HEK293 (cell line): ENCODE measurements at regions not wholly inside any gene's neighbourhood (a gene's known extent, or its start where the extent isn't known, plus 50 kb on each side); places are given as distances from the start of the nearest gene placed in this dataset.

Experiments used
- CTCF ChIA-PET: fragments of 350-600 bp; formaldehyde crosslinking; extraction: SDS; loops from one replicate; lab custom pipeline; 2021; ENCODE audit warnings: antibody characterized with exemption; lab: Yijun Ruan, JAX
- POLR2A ChIA-PET: fragments of 300-600 bp; formaldehyde crosslinking; extraction: SDS; loops from one replicate; lab custom pipeline; 2020; ENCODE audit warnings: antibody characterized with exemption, inconsistent platforms; lab: Yijun Ruan, JAX
- H3K27ac ChIP-seq: fragments of 200-500 bp; sonication (Bioruptor generic); 2 replicates; pipeline ENCODE4 v1.5.1; 2014; ENCODE audit warnings: low read depth, low read length, control low read depth, inconsistent platforms; ENCODE audit errors: extremely low read depth
- H3K36me3 ChIP-seq, 2 experiments: fragments of 200-500 bp in 1 of 2; sonication (Bioruptor generic) in 1 of 2; 1 replicate in 1 of 2; 2 replicates in 1 of 2; pipeline ENCODE4 v1.5.1; 2014 to 2017; ENCODE audit warnings: inconsistent platforms in 2 of 2, low read length in 2 of 2; ENCODE audit not compliant: control insufficient read depth in 2 of 2, insufficient read depth in 1 of 2
- H3K4me1 ChIP-seq: fragments of 200-500 bp; sonication (Bioruptor generic); 2 replicates; pipeline ENCODE4 v1.5.1; 2014; ENCODE audit warnings: mild to moderate bottlenecking, low read length, inconsistent platforms; ENCODE audit not compliant: control insufficient read depth, insufficient read depth
- H3K4me3 ChIP-seq: 2 replicates; pipeline ENCODE4 v1.5.1; 2011; ENCODE audit warnings: low read depth, mild to moderate bottlenecking, control low read depth, low read length, moderate library complexity
- H3K9me3 ChIP-seq: fragments of 200-500 bp; sonication (Bioruptor generic); 2 replicates; pipeline ENCODE4 v1.5.1; 2014; ENCODE audit warnings: low read depth, low read length, inconsistent platforms; ENCODE audit not compliant: control insufficient read depth, insufficient read depth
- GLIS1 ChIP-seq: fragments of 450-650 bp; formaldehyde crosslinking; IDR thresholded peaks from 2 replicates; pipeline ENCODE4 v1.5.1; 2016; ENCODE audit warnings: missing biosample characterization, missing genetic modification characterization
- HOXC10 ChIP-seq: sonication (generic); formaldehyde crosslinking; IDR thresholded peaks from 2 replicates; pipeline ENCODE4 v1.8.1; 2023; ENCODE audit warnings: mild to moderate bottlenecking, missing genetic modification reagents
- INSM2 ChIP-seq: fragments of 450-650 bp; formaldehyde crosslinking; IDR thresholded peaks from 2 replicates; pipeline ENCODE4 v1.5.1; 2016; ENCODE audit warnings: missing biosample characterization, missing genetic modification characterization
- MEIS1 ChIP-seq: sonication (generic); formaldehyde crosslinking; IDR thresholded peaks from 2 replicates; pipeline ENCODE4 v1.8.1; 2022; ENCODE audit warnings: missing genetic modification reagents, mild to moderate bottlenecking, borderline replicate concordance
- MZF1 ChIP-seq: fragments of 450-650 bp; formaldehyde crosslinking; IDR thresholded peaks from 2 replicates; pipeline ENCODE4 v1.5.1; 2017; ENCODE audit warnings: missing biosample characterization, missing genetic modification characterization, borderline replicate concordance
- PATZ1 ChIP-seq: fragments of 450-650 bp; formaldehyde crosslinking; IDR thresholded peaks from 2 replicates; pipeline ENCODE4 v1.5.1; 2016; ENCODE audit warnings: missing biosample characterization, missing genetic modification characterization
- ZNF132 ChIP-seq: fragments of 450-650 bp; formaldehyde crosslinking; IDR thresholded peaks from 2 replicates; pipeline ENCODE4 v1.5.1; 2017; ENCODE audit warnings: missing biosample characterization, missing genetic modification characterization, borderline replicate concordance
- ZNF169 ChIP-seq: fragments of 450-650 bp; formaldehyde crosslinking; IDR thresholded peaks from 2 replicates; pipeline ENCODE4 v1.5.1; 2016; ENCODE audit warnings: missing biosample characterization, missing genetic modification characterization
- ZNF174 ChIP-seq: fragments of 450-650 bp; formaldehyde crosslinking; IDR thresholded peaks from 2 replicates; pipeline ENCODE4 v1.5.0; 2017; ENCODE audit warnings: missing biosample characterization, mild to moderate bottlenecking, missing genetic modification characterization
- ZNF221 ChIP-seq: fragments of 450-650 bp; formaldehyde crosslinking; IDR thresholded peaks from 2 replicates; pipeline ENCODE4 v1.5.1; 2017; ENCODE audit warnings: missing biosample characterization, missing genetic modification characterization, borderline replicate concordance
- ZNF23 ChIP-seq: fragments of 450-650 bp; formaldehyde crosslinking; IDR thresholded peaks from 2 replicates; pipeline ENCODE4 v1.5.1; 2016; ENCODE audit warnings: missing biosample characterization, missing genetic modification characterization, borderline replicate concordance
- ZNF24 ChIP-seq: fragments of 450-650 bp; formaldehyde crosslinking; IDR thresholded peaks from 2 replicates; pipeline ENCODE4 v1.5.1; 2016; ENCODE audit warnings: missing biosample characterization, missing genetic modification characterization
- ZNF274 ChIP-seq, 2 experiments: fragments of 200-500 bp in 1 of 2; fragments of 450-650 bp in 1 of 2; sonication (Bioruptor generic) in 1 of 2; formaldehyde crosslinking in 1 of 2; IDR thresholded peaks; 2 replicates each; pipeline versions ENCODE4 v1.5.1 to v1.6.1; 2014 to 2016; ENCODE audit warnings: borderline replicate concordance in 1 of 2, inconsistent platforms in 1 of 2, low read length in 1 of 2, missing biosample characterization in 1 of 2, missing genetic modification characterization in 1 of 2
- ZNF366 ChIP-seq: fragments of 450-650 bp; formaldehyde crosslinking; conservative IDR thresholded peaks from 2 replicates; pipeline ENCODE4 v1.5.1; 2016; ENCODE audit warnings: missing biosample characterization, missing genetic modification characterization
- ZNF521 ChIP-seq: fragments of 450-650 bp; formaldehyde crosslinking; IDR thresholded peaks from 2 replicates; pipeline ENCODE4 v1.5.1; 2017; ENCODE audit warnings: missing biosample characterization, mild to moderate bottlenecking, missing genetic modification characterization
- ZNF529 ChIP-seq: fragments of 450-650 bp; formaldehyde crosslinking; IDR thresholded peaks from 2 replicates; pipeline ENCODE4 v1.5.1; 2017; ENCODE audit warnings: missing genetic modification characterization, missing biosample characterization; ENCODE audit not compliant: insufficient replicate concordance
- ZNF549 ChIP-seq: fragments of 450-650 bp; IDR thresholded peaks from 2 replicates; pipeline ENCODE4 v1.5.1; 2018; ENCODE audit warnings: missing biosample characterization, missing genetic modification characterization, mild to moderate bottlenecking, inconsistent platforms, moderate library complexity
- ZNF658 ChIP-seq: fragments of 450-650 bp; formaldehyde crosslinking; IDR thresholded peaks from 2 replicates; pipeline ENCODE4; 2016; ENCODE audit warnings: missing biosample characterization, missing genetic modification characterization
- ZNF701 ChIP-seq: fragments of 450-650 bp; formaldehyde crosslinking; IDR thresholded peaks from 2 replicates; pipeline ENCODE4 v1.5.1; 2016; ENCODE audit warnings: missing biosample characterization, missing genetic modification characterization
- ZNF843 ChIP-seq: fragments of 450-650 bp; formaldehyde crosslinking; IDR thresholded peaks from 2 replicates; pipeline ENCODE4 v1.5.1; 2016; ENCODE audit warnings: missing biosample characterization, missing genetic modification characterization
- ZSCAN23 ChIP-seq: fragments of 450-650 bp; formaldehyde crosslinking; IDR thresholded peaks from 2 replicates; pipeline ENCODE4 v1.5.1; 2016; ENCODE audit warnings: missing biosample characterization, missing genetic modification characterization
- TF ChIP-seq, protein P1 (sequence below): fragments of 450-650 bp; formaldehyde crosslinking; conservative IDR thresholded peaks from 2 replicates; pipeline ENCODE4 v1.5.1; 2016; ENCODE audit warnings: low read depth, missing biosample characterization, missing genetic modification characterization
- TF ChIP-seq, protein P2 (sequence below): fragments of 450-650 bp; formaldehyde crosslinking; IDR thresholded peaks from 2 replicates; pipeline ENCODE4 v1.5.1; 2016; ENCODE audit warnings: missing biosample characterization, missing genetic modification characterization
- TF ChIP-seq, protein P3 (sequence below): fragments of 450-650 bp; formaldehyde crosslinking; IDR thresholded peaks from 2 replicates; pipeline ENCODE4 v1.5.1; 2016; ENCODE audit warnings: missing biosample characterization, missing genetic modification characterization

DNA sequence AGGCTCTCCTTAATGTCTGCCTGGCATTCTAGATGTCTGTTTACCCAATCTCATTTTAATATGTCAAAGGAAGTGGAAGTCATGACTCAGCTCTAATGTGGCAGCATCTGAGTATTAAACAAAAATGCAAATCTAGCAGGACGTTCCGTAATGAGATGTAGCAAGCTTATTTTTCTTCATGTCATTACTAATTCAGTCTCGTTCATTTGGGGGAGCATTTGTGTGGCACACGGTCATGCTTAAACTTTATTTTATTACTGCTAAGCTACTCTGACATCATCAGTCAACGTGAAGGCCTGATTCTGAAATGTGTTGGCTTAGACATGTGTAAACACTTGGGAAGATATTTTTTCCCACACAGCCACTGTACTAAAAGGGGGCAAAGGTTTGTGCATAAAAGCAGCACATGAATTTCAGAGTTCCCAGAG is 326.7 kb upstream of the TMPO start:
- Histone ChIP-seq H3K4me1 (no peaks in the 10 kb centered on the region), H3K4me3 (no peak overlapping the region), H3K9me3 (no peaks in the 10 kb centered on the region), H3K36me3 (no peaks in the 10 kb centered on the region), H3K27ac (no peak overlapping the region)
- ChIA-PET CTCF (no interaction called here), POLR2A (no interaction called here)
- TF ChIP-seq, protein P1, sequence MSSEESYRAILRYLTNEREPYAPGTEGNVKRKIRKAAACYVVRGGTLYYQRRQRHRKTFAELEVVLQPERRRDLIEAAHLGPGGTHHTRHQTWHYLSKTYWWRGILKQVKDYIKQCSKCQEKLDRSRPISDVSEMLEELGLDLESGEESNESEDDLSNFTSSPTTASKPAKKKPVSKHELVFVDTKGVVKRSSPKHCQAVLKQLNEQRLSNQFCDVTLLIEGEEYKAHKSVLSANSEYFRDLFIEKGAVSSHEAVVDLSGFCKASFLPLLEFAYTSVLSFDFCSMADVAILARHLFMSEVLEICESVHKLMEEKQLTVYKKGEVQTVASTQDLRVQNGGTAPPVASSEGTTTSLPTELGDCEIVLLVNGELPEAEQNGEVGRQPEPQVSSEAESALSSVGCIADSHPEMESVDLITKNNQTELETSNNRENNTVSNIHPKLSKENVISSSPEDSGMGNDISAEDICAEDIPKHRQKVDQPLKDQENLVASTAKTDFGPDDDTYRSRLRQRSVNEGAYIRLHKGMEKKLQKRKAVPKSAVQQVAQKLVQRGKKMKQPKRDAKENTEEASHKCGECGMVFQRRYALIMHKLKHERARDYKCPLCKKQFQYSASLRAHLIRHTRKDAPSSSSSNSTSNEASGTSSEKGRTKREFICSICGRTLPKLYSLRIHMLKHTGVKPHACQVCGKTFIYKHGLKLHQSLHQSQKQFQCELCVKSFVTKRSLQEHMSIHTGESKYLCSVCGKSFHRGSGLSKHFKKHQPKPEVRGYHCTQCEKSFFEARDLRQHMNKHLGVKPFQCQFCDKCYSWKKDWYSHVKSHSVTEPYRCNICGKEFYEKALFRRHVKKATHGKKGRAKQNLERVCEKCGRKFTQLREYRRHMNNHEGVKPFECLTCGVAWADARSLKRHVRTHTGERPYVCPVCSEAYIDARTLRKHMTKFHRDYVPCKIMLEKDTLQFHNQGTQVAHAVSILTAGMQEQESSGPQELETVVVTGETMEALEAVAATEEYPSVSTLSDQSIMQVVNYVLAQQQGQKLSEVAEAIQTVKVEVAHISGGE (tag by site-specific recombination), result no peak
- TF ChIP-seq HOXC10 (CRISPR knock-in tag), result no peak
- TF ChIP-seq ZNF174, result no peak
- no peak for TF ChIP-seq MEIS1 (CRISPR knock-in tag)
- TF ChIP-seq ZNF529, result no peak
- no peak for TF ChIP-seq ZNF169
- TF ChIP-seq, protein P2, sequence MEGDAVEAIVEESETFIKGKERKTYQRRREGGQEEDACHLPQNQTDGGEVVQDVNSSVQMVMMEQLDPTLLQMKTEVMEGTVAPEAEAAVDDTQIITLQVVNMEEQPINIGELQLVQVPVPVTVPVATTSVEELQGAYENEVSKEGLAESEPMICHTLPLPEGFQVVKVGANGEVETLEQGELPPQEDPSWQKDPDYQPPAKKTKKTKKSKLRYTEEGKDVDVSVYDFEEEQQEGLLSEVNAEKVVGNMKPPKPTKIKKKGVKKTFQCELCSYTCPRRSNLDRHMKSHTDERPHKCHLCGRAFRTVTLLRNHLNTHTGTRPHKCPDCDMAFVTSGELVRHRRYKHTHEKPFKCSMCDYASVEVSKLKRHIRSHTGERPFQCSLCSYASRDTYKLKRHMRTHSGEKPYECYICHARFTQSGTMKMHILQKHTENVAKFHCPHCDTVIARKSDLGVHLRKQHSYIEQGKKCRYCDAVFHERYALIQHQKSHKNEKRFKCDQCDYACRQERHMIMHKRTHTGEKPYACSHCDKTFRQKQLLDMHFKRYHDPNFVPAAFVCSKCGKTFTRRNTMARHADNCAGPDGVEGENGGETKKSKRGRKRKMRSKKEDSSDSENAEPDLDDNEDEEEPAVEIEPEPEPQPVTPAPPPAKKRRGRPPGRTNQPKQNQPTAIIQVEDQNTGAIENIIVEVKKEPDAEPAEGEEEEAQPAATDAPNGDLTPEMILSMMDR (tag by site-specific recombination), result no peak
- no peak for TF ChIP-seq MZF1 (tag by site-specific recombination)
- TF ChIP-seq ZNF521 (tag by site-specific recombination), result no peak
- TF ChIP-seq PATZ1, result no peak
- TF ChIP-seq ZNF549, result no peak

DNA sequence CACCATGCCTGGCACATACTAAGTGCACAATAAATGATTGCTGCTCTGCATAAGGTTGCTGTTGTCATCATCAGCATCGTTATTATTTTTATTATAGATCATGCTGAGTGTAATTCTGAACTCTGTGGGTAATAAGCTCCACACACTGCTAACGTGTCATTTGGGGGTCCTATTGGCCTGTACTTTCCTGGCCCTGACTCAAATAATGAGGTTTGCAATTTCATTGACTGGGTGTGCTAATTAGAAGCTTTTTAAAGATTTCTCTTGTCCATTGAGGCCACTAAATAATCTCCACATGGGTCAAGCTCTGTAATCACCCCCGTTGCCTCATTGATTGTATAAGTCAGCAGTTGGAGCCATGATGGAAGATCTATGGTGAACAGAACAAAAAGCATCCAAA is 320.8 kb upstream of the TMPO start:
- Histone ChIP-seq H3K4me3 (no peak overlapping the region), H3K36me3 (no peaks in the 10 kb centered on the region), H3K27ac (no peak overlapping the region), H3K9me3 (no peaks in the 10 kb centered on the region), H3K4me1 (no peaks in the 10 kb centered on the region)
- ChIA-PET POLR2A (no interaction called here), CTCF (no interaction called here)
- TF ChIP-seq INSM2 (tag by site-specific recombination), result no peak
- TF ChIP-seq ZNF658 (tag by site-specific recombination), result no peak
- no peak for TF ChIP-seq ZNF366 (tag by site-specific recombination)
- TF ChIP-seq ZNF132, result no peak
- no peak for TF ChIP-seq ZNF843 (tag by site-specific recombination)
- no peak for TF ChIP-seq ZSCAN23 (tag by site-specific recombination)
- no peak for TF ChIP-seq ZNF23 (tag by site-specific recombination)
- TF ChIP-seq ZNF24 (tag by site-specific recombination), result no peak
- no peak for TF ChIP-seq ZNF701
- no peak for TF ChIP-seq ZNF274 (IDR thresholded peaks at IDR 0.05; ENCODE audit: low read length)
- no peak for TF ChIP-seq ZNF274 (tag by site-specific recombination; IDR thresholded peaks at IDR 0.05; ENCODE audit: borderline replicate concordance)
- TF ChIP-seq, protein P3, sequence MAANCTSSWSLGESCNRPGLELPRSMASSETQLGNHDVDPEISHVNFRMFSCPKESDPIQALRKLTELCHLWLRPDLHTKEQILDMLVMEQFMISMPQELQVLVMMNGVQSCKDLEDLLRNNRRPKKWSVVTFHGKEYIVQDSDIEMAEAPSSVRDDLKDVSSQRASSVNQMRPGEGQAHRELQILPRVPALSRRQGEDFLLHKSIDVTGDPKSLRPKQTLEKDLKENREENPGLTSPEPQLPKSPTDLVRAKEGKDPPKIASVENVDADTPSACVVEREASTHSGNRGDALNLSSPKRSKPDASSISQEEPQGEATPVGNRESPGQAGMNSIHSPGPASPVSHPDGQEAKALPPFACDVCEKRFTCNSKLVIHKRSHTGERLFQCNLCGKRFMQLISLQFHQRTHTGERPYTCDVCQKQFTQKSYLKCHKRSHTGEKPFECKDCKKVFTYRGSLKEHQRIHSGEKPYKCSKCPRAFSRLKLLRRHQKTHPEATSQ (tag by site-specific recombination), result no peak
- TF ChIP-seq ZNF221 (tag by site-specific recombination), result no peak
- TF ChIP-seq GLIS1 (tag by site-specific recombination), result no peak
